HG03139 (cell line): ENCODE measurements at regions not wholly inside any gene's neighbourhood (a gene's known extent, or its start where the extent isn't known, plus 50 kb on each side); places are given as distances from the start of the nearest gene placed in this dataset.

Experiments used
- ATAC-seq: cut with Tn5 transposase; IDR thresholded peaks from one replicate; pipeline ENCODE4 v1.9.1; 2021; ENCODE audit not compliant: unreplicated experiment

DNA sequence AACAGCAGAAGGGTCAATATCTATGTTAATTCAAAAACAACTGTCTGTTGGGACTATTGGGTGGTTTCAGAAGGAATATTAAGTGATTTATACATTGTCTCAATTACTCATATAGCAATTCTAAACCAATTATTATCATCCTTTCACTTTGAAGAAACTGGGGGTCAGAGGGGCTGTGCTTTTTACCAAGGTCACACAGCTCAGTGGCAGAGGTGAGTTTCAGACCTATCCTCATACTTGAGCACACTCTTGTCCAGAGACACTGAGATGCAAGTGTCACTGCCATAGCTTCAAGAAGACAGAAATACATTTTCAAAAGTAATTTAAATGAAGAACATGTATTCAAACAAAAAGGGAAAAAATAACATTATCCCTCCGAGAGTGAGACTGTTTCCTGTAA, 195.3 kb downstream of the ARL4A start:
- no peak for ATAC-seq

DNA sequence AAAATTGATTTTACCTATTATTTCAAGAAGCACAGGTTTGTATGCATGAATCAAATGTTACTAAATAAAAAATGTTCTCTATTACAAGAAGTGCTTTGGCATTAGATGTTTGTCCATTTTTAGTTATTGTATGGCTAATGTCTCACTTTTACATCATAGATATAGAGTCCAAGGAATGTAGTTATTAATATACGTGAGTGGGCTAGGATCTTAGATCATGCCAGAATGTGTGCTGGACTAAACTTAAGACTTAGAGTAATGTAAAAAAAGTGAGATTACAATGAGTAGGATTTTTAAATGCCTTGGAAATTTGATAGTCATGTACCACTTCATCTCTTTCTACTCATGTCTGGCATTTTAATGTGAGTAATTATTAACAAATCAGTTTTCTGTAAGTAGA, 196.6 kb downstream of the ARL4A start:
- no peak for ATAC-seq

- no peak for ATAC-seq
Observed at GRCh38 chr7:12884856-12885440, 197.5 kb downstream of the ARL4A start.

DNA sequence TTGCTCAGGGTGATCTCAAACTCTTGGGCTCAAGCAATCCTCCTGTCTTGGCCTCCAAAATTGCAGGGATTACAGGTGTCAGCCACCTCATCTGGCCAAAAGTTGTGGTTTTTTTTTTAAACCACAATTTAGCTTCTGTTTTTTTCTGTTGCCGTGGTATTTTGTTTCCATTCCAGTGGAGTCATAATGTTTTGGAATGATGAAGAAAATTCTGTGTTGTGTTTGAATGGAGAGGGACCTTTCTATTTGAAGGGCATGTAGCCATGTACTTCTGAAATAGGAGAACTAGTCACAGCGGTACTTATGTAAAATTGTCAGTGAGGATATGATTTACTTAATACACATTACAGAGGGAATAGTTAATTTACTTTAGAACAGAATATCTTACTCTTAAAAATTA, 201.3 kb downstream of the ARL4A start:
- no peak for ATAC-seq

GRCh38 chr7:12889391-12889790, 202.0 kb downstream of the ARL4A start:
- ATAC-seq: no peak

GRCh38 chr7:12890586-12890985, 203.2 kb downstream of the ARL4A start:
- no peak for ATAC-seq

DNA sequence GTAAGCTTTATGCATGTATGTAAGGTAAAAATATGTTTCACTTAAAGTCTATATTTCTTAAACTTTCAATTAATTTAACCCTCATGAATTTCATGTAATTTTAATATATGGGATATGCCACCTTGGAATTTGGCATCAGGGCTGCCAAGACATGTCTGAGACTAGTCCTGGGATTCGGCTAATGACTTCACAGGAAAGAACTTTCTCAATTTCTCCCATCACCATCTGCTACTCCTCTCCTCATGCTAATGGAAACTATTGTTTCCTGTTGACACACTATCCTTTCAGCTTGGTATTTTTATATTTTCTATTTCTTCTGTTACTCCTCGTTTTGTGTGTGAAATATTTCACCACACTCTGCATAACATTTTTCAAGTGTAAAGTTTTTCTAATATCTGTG, 205.9 kb downstream of the ARL4A start:
- no peak for ATAC-seq

GRCh38 chr7:12895296-12895695, 207.9 kb downstream of the ARL4A start:
- ATAC-seq: no peak

- no peak for ATAC-seq
Observed at GRCh38 chr7:12896316-12896715, 208.9 kb downstream of the ARL4A start.

DNA sequence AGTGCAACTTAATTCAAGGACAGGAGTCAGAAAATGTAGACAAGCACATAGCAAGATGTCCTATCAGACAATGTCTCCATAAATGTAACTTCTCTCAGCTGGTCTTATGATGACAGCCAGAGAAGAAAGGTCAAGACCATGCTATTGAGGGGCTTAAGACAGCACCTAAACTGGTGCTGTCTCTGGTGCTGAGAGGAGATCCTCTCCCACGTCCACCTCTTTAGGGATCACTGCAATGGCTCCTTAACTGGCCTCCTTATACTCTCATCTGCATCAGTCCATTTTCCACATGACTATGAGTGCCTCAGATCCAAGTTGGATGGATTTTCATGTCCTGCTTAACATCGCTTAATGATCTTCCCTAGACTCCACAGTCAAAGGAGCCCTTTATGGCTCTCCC, 210.6 kb downstream of the ARL4A start:
- no peak for ATAC-seq

- ATAC-seq: no peak
Observed at GRCh38 chr7:12898620-12899019, 211.2 kb downstream of the ARL4A start.

GRCh38 chr7:12905671-12906070, 218.2 kb downstream of the ARL4A start:
- ATAC-seq: no peak

DNA sequence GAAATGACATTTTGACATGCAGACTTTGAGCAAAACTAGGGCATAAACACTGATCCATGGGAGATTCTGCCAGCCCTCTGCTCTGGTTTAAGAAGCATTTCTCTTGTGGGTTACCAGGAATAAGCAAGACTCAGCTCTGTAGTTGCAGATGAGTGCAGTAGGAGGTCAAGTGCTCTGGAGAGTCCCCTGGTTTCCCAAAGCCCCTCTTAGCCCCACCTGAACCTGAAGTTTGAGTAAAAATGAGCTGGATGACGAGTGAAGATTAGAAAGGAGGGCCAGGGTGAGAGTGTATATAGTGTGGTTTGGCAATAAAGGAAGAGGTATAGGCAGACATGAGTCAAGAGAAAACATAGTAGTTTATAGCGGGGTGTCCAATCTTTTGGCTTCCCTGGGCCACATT, 220.3 kb downstream of the ARL4A start:
- ATAC-seq: no peak

DNA sequence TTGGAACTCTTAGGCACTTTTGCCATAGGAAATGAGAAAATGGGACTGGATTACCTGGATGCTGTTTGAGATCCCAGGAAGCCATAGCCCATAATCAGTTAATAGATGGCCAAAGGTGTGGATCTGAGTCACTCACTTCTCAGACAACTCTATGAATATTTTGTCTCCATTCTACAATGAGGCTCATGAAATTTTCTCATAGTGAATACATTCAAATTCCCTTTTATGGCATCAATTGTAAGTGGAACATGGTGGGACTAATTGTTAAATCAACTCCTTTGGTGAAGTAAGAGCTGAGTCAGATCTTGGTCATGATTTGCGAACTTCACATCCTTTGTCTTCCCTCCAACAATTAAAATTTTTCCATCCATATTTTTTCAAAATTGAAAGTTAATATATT, 222.1 kb downstream of the ARL4A start:
- ATAC-seq: no peak

GRCh38 chr7:12911053-12911452, 223.6 kb downstream of the ARL4A start:
- no peak for ATAC-seq

DNA sequence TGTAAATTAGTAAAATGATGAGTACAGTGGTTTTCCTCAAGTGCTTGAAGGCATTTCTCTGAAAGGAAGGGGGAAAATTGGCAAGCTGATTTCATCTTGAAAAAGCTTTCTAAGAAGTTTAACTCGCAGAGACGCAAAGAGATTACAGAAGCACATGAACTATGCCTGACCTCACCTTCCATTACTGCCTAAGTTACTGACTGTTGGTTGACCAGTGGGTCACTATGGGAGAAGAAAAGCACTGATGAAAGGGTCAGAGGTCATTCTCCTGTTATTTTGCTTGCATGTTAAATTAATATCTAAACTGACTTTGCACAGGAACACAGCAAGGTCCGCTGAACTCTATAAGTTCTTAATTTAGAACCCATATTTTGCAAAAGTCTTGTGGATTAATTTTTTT, 225.6 kb downstream of the ARL4A start:
- no peak for ATAC-seq

GRCh38 chr7:12917801-12918200, 230.4 kb downstream of the ARL4A start:
- no peak for ATAC-seq

DNA sequence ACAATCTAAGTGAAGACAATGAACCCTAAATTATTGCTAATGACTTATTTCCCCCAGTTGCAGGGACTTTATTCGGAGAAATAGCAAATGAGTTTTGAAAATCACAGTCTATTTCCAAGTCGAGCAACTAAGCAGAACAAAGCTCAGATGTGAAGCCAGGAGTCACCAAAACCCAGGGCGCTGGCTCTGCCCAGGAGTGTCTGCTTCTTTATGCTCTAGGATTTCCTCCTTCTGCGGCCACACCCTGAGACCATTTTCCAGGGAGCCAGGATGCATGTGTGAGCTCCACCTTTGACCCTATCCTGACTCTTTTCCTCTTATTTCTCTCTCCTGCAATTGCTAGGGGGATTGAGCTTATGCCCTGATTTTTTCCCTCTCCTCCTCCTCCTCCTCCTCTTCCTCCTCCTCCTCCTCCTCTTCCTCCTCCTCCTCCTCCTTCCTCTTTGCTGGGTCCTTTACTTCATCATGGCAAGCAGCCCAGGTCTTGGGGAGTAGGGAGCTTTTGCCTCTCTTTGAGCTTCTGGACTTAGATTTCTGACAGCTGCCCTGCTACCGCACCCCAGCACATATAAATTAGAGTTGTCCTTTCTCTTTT, 234.4 kb downstream of the ARL4A start:
- ATAC-seq: no peak

- no peak for ATAC-seq
Observed at GRCh38 chr7:12923971-12924370, 236.5 kb downstream of the ARL4A start.

- no peak for ATAC-seq
Observed at GRCh38 chr7:12926206-12926605, 238.8 kb downstream of the ARL4A start.

DNA sequence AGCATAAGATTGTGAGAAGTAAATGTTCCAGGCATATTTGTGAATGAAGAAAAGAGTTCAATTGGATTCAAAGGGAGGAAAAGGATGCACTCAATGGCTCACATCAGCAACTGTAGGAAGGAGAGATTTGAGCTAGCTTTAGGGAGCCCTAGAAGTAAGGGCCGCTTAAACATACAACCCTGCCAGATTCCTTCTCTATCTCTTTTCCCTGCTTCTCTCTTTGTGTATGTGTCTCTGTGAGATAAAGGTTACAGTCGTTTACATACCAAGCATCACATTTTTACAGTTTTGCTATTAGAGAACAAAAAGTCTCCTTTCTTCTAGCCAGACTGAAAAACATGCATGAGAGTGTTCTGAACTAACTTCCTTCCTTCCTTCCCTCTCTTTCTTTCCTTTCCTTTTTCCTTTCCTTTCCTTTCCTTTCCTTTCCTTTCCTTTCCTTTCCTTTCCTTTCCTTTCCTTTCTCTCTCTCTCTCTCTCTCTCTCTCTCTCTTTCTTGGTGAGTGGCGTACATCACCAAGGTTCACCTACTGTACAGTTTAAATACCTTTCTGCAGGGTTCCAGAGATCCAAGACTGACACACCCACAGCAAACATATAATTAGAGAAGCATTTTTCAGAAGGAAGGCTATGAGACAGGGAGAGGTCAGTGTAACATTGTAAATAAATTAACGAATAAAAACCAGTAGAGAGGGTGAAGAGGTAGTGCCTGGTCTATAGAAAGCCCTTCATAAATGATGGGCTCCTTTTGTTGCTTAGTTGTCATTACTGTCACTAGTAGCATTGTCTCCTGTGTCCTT, 240.4 kb downstream of the ARL4A start:
- no peak for ATAC-seq

GRCh38 chr7:12929476-12930140, 242.2 kb downstream of the ARL4A start:
- ATAC-seq: peak; percentile 52
